ENCODE measurements at regions not wholly inside any gene's neighbourhood (a gene's known extent, or its start where the extent isn't known, plus 50 kb on each side); places are given as distances from the start of the nearest gene placed in this dataset.
A peak's percentile ranks its signal among the peaks of the same experiment; 100 is the strongest.

GRCh38 chr17:45584092-45585036 lies 93.8 kb upstream of the PLEKHM1 start (continued):
- TF ChIP-seq ZNF251 (CRISPR knock-in tag; IDR thresholded peaks at IDR 0.05) (0 out of 2 replicates have a peak, but pooled peaks have one; percentile 79), BHLHE40 (IDR thresholded peaks at IDR 0.05; ENCODE audit: low read length) (no peak), ZNF782 (CRISPR knock-in tag; IDR thresholded peaks at IDR 0.05; ENCODE audit: borderline replicate concordance) (no peak), ZNF124 (CRISPR knock-in tag; IDR thresholded peaks at IDR 0.05) (peak; percentile 91), ZNF776 (CRISPR knock-in tag; IDR thresholded peaks at IDR 0.05) (0 out of 2 replicates have a peak, but pooled peaks have one; percentile 17), PHF20 (CRISPR knock-in tag; IDR thresholded peaks at IDR 0.05) (0 out of 2 replicates have a peak, but pooled peaks have one; percentile 25), JUND (CRISPR knock-in tag; IDR thresholded peaks at IDR 0.05) (peak; percentile 20; the same call in 1 of the 2 replicates), DMTF1 (CRISPR knock-in tag; IDR thresholded peaks at IDR 0.05) (no peak), RAD21 (CRISPR knock-in tag; IDR thresholded peaks at IDR 0.05) (peak; percentile 29; the same call in 1 of the 2 replicates), ZNF547 (CRISPR knock-in tag; IDR thresholded peaks at IDR 0.05) (no peak; the same call in 1 of the 2 replicates), STAT6 (CRISPR knock-in tag; IDR thresholded peaks at IDR 0.05; ENCODE audit: borderline replicate concordance) (no peak), REST (IDR thresholded peaks at IDR 0.05; ENCODE audit: borderline replicate concordance in 1 of 2, low read depth in 1 of 2, low read length in 2 of 2) (no peak)
